NCI-H1694 treated with DMSO at 0.1 percent for 48 hours (cell line): ENCODE measurements at regions not wholly inside any gene's neighbourhood (a gene's known extent, or its start where the extent isn't known, plus 50 kb on each side); places are given as distances from the start of the nearest gene placed in this dataset.

Experiments used
- DNase-seq: peaks from one replicate; lab custom pipeline; 2025; lab: John Stamatoyannopoulos, UW

DNA sequence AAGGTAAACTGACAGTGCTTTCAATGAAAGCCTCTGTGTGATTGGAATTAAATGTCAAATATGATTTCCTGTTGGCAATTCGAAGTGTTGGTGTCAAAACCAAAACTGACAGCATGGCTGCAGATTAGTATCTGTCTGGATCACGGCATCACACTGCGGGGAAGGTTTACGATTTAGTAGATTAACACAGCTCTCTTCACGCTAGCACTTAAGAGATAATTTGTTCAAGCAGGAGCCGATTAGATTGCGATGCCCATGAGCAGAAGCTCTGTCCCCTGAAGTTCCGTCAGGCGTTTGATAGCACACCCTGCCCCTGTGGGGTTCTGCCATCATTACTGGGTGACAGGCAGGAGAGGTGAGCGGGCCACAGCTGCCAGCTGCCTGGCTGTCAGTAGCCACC, 279.5 kb upstream of the AUTS2 start:
- DNase-seq, result no peak

DNA sequence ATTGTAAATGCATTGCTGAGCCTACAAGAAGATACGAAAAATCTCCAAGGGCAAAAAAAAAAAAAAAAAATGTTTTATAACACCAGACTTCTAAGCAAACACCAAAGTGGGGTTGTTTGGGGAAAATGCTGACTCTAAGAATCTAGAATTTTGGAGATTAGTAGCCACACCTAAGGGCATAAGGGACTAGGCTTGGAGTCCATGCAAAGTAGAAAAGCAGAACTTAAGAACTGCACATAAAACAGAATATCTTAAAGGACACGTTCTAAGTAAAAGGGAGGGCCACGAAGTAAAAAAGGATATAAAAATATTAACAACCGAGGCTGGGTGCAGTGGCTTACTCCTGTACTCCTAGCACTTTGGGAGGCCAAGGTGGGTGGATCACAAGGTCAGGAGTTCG, 269.8 kb upstream of the AUTS2 start:
- no peak for DNase-seq

DNA sequence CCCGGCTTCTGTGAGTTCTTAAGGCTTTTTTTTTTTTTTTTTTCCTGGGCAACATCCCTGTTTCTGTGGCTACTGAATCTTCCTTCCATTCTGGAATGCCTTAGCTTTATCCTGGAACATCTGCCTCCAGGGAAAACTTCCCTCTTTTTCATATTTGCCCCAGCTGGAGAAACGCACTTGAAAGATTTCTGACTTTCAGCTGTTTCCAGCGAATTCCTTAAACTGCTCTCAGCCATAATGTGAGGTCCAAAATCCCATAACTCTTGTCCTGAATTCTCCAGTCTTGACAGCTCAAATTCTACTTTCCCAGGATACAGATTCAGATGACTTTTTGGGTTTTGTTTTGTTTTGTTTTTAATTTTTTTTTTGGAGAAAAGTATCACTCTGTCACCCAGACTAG, 263.6 kb upstream of the AUTS2 start:
- DNase-seq, result no peak

DNA sequence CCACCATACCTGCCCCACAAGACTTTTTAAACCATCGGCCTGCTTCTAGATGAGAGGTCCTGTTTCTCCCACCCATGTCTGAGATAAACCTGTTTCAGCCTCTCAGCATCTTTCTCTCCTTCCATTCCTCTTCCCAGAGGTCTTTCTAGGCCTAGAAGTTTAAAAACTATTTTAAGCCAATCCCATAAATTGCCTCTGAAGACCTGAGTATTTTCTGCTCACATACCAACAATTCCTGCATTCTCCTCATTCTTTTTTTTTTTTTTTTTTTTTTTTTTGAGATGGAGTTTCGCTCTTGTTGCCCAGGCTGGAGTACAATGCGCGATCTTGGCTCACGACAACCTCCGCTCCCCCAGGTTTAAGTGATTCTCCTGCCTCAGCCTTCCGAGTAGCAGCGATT, 262.9 kb upstream of the AUTS2 start:
- DNase-seq, result no peak

DNA sequence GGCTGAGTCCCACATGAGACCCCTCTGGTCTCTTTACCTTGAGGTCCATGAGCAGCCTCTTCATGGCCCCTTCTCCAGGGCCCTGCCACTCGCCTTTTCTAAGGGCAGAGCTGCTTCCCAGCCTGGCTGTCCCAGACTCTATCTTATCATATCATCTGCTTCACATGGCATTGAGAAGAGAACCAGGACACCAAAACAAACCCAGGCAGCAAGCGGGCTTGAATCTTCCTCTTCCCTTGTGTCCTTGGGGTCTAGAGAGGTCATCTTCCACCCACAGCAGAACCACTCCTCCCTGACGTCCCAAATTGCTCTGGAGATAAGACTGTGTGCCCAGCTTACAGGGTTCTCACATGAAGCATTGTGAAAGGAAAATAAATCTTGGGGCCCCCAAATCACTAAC, 261.3 kb upstream of the AUTS2 start:
- DNase-seq, result no peak

DNA sequence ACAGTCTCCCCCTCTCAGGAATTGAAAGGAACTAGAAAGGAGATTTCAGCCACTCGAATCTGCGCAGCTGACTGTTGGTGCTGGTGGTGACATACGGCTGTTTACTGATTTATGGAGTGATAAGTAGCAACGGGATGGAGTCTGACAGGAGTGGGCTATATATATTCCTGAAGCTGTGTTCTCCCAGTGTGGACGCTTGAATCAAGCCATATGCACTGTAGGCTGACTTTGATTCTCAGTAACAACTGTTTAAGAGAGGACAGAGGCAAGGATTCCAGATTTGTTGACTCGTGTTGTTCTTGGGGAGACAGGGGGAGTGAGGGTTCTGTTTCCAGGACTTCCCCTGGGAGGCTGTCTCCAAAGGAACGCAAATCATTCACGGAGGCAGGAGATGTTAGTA, 260.1 kb upstream of the AUTS2 start:
- no peak for DNase-seq

DNA sequence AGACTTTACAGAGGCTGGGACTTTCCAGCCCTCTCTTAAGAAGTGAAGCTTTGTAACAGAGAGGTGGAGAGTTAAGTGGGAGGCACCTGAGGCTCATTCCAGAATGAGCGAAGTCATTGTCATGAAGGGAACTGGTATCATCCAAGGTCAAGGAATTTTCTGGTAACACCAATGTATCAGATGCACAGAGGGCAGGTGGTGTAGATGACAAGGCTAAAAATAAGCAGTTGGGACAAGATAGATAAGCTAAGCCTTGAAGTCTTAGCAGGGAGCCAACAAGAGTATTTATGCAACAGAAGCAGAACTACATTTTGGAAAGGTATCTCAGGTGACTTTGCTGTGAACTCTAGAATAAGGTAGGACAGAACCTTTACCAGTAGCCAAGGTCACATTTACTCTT, 257.0 kb upstream of the AUTS2 start:
- no peak for DNase-seq

DNA sequence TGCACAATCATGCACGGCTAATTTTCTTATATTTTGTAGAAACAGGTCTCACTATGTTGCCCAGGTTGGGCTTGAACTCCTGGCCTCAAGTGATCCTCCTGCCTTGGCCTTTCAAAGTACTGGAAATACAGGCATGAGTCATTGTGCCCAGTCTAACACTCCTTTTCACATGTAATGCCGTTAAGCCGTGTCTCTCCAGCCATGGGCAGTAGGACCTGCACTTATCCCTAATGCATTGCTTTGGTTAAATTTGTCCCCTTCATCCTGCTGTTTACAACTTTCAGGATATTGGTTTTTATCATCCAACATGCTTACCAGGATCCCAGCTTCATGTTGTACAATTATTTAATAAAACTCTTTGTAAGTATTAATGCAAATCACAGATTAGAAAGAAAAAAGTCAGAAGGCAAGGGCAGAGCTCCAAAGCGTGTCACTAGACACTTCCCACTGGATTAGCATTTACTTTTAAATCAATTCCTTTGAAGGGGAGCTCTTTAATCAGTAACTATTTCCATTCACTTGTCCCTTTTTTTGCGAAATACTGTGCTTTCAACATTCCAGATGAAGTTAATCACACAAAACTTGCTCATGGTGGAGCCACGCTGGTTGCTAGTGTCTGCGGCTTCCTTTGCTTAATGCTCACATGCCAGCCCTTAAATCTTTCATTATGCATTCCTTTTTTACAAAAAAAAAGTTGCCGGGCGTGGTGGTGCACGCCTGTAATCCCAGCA, 256.0 kb upstream of the AUTS2 start:
- DNase-seq, result no peak

DNA sequence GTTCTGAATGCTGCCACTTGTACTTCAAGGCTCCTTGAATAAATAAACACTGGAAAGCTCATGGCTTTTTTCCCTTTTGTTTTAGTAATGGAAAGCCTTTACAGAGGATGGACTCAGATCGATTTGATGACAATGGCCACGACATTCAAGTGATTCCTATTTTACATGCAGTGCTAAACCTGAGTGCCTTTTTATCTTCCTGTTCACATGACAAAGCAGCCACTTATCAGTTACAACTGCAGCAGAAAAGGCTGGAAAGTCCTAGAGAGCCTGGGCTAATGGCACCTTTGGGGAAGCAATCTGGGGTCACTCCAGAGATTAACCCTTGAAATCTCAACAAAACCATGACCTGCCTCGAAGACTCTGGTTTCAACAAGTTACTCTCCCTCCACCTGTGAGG, 249.0 kb upstream of the AUTS2 start:
- DNase-seq, result no peak

DNA sequence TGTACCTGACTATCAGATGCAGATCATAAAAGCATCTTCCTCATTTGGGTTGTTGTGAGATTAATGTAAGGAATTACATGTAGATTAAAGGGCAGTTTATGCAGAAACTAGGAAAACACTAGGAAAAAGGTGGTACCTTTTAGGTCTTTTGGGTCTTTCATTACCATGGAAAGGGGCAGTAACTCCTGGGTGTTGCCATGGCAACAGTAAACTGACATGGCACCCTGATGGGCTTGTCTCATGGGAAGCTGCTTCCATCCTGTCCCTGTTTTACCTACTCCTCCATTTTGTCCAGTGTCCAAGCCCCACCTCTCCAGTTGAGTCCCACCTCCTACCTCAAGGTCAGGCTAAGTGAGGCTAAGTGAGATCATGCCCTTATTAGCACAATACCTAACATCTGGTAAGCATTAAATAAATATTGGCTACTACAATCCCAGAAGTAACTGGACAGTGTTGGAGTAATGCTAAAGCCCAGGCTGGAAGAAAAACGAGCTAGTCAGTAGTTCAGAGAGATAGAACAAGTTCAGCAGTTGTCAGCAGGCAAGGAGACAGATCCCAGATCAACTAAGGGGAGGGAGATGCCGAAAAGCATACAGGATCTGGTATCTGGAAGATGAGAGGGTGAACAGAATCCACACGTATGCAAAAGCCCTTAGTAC, 240.0 kb upstream of the AUTS2 start:
- no peak for DNase-seq

DNA sequence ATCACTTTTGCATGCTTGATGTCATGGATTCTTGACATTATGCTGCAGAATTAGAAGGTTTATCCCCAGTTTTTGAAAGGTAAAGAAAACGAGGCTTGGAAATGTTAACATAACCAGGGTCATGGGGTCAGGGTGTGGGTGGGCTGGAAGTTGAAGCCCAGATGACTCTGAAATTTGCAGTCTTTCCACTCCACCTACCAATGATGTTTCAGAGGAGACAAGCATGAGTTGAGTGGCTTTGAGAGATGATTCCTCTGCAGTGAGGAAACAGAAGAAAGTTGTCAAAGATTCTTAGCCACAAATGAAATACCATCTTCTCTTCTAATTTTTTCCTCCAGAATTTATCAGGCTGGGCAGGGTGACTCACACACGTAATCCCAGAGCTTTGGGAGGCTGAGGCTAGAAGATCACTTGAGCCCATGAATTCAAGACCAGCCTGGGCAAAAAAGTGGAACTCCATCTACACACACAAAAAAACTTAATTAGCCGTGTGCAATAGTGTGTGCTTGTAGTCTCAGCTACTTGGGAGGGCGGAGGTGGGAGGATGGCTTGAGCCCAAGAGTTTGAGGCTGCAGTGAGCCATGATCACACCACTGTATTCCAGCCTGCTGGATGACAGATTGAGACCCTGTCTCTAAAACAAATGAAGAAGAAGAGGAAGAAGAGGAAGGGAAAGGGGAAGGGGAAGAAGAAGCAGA, 239.1 kb upstream of the AUTS2 start:
- no peak for DNase-seq

DNA sequence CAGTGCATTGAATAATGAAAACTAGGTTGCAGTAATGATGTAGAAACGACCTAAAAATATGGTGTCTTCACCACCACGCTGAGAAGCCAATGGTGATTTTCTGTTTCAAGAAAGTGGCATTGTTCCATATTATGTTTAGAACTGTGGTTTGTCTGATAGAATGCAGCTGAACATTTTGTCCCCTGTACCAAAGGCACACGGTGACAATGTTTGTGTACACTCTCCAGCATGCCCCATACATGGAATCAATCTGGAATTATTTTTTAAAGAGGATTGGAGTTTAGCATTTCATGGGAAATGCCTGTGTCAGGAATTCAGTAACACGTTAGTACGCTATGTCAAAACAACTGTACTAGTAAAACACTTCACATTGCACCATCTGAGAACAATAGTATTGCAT, 237.4 kb upstream of the AUTS2 start:
- DNase-seq, result no peak

DNA sequence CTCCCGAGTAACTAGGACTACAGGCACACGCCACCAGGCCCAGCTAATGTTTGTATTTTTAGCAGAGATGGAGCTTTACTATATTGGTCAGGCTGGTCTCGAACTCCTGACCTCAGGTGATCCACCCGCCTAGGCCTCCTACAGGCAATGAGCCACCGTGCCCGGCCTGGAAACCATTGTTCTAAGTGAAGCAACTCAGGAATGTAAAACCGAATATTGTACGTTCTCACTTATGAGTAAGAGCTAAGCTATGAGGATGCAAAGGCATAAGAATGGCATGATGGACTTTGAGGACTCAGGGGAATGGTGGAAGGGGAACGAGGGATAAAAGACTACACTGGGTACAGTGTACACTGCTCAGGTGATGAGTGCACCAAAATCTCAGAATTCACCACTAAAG, 235.1 kb upstream of the AUTS2 start:
- no peak for DNase-seq

DNA sequence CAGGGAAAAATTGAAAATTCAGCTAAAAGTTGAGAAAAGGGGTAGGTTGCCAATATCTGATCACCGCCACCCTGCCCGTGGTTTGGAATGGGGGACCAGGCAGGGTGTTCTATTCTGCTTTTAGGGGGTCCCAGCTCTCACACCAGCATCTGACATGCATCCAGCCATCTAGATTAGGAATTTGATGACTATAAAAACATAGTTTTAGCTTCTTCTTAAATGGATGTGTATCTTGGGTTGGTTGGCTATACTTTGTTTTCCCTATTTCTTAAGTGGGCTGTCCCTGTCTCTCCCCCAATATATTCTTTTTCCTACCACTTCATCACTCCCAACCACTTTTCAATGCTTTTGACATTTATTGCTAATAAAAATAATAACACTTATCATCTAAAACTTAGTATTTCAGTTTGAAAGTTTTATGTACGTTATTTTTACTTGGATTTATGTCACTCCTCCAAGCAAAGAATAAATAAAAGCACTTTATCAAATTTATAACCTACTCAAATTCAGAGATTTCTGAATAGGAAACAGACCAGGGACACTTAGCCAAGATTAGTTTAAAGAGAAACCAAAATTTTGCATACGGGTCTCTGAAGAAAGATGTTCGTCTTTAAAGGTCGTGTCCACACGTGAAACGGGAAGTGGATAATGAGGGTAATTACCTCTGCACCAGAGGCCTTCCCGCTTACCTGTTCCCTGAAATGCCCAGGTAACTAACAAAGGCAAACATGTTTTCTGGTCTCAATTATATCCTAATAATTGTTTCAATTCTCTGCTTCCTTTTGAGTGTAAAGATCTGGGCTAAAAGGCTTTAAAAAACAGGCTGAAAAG, 233.2 kb upstream of the AUTS2 start:
- no peak for DNase-seq

DNA sequence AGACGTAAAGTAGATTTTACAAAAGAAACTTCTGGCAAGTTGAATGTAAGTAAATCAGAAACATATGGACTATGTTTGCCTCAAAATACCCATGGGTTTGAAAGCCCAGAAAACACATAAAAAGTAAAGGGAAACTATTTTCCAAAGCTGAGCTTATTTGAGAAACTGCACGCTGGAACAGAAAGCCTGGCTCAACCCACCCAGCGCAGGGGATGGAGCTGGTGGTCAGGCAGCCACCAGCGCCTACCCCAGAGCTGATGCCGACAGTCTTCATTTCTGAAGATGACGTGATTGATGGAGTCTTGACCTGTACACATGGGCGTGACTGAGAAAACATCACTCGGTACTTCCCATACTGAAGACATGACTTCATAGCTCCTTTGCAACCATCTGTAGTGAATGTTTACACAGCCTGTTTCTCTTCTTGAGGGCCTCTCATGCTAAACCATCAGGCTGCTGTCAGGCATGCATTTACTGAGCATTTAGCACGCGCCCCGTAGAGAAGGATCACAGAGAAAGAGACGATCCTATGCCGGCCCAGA, 232.6 kb upstream of the AUTS2 start:
- DNase-seq, result no peak

DNA sequence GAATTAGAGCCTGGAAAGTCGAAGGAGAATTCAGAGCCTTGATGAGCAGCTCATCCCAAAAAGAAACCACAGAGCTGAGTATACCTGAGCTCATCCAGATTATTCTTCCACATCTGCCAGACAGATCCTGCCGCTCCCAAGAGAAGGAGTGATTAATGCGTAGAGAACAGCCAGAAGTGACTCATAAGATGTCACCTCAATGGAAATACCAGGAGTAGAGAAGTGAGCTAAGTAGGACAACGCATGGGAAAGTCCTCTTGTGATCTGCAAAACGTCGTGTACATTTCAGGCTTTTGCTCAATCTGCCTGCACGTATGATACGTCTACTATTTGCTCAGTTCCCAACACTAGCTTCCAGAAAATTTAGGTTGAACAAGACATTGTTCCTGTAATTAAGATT, 230.5 kb upstream of the AUTS2 start:
- no peak for DNase-seq

DNA sequence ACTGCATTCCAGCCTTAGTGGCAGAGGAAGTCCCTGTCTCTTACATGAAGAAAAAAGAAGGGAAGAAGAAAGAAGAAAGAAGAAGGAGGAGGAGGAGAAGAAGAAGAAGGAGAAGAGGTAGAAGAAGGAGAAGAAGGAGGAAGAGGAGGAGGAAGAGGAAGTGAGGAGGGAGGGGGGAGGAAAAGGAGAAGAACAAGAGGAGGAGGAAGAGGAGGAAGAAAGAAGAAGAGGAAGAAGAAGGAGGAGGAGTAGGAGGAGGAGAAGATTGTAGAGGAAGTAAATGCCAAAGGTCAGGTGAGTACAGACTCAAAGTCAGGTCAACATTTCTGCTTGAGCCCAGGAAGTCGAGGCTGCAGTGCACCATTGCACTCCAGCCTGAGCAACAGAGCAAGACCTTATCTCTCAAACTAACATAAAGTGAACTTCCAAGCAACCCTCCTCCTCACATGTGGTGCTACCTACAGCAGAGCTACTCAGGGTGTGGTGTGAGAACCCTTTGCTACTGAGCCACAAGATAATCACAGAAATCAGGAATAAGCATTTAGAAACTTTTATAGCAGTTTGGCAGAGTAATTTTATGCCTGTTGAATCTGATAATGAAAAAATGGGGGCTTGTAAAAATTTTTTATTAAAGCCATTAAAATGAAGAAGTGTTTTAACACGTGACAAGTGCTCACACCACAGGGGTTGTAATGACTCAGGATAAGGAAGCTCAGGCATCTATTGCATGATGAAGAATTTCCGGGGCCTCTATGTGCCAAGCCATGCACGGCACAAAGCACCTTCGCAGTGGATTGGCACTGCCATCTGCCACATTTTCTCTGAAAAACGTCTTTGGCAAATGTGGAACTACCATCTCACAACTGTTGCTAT, 224.9 kb upstream of the AUTS2 start:
- DNase-seq, result no peak

DNA sequence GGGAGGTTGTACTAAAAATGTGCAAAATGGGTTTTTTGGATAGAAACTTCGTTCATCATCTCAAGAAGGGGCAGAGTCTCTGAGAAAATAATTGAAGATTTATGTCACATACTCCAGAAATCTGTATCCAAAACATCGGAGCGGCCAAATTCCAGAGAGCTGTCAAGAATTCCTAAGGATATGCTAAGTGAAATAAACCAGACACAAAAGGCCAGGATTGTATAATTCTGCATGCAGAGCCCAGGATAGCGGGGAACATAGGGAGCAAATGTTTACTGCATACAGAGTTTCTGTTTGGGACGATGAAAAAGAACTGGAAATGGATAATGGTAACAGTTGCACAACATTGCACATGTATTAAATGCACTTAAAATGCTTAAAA, 224.2 kb upstream of the AUTS2 start:
- DNase-seq, result no peak

DNA sequence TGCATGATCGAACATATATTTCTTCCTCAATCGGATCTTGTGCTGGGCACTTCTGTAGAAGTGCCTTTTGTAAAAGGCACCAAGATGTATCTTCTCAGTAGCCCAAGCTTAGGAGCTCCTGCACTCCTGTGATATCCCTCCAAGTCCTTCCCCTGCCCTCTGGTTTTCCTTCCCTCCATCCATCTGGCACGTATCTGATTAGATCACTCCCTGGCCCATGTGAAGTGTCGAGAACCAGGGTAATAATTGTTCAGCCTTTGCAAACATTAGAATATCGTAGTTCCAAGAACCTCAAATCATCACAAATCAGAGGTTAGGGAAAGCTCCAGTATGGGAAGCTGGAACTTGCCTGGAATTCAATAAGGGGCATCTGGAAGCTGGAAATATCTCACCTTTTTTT, 221.1 kb upstream of the AUTS2 start:
- no peak for DNase-seq

DNA sequence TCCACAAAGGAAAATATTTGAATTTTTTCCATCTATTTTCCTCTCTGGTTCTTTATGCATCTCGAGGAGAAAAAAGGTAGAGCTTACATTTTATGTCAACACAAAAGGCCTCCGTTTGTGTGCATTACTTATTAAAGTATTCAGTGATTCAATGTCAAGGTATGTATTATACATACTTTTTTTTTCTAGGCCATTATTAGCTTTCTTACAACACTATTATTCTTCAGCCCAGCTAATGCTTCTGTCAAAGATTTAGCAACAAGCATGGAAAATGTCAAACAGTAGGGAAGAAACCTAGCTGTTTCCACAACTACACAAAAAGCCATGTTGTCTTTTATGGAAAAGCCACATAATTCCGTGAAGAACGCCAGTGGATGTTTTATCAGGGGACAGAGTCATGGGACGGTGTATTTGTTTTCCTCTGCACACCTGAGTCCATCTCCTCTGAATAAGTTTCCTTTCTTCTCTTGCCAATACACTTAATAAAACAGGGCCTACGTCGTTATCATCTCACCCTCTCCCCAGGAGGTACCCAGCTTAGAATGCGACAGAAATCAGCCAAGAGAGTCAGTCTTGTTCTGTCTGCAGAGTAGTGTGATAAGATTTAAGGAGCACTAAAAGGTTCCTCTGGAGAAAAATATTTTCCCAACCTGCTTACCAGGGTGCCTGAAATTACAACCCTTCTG, 209.7 kb upstream of the AUTS2 start:
- no peak for DNase-seq

DNA sequence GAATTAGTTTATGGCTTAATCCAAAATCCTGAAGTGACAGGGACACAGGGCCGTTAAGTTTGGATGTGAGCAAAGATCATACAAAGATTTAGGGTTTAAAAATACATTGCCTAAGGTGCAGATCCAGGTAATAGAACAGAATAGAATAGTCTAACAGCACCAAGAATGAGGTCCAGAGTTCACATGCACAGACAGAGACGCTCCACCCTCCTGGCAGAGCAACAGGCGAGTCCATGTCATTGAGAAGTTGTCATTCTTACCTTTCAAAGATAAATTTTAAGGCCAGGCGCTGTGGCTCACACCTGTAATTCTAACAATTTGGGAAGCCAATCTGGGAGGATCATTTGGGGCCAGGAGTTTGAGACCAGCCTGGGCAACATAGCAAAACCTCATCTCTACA, 209.1 kb upstream of the AUTS2 start:
- DNase-seq, result no peak
